HepG2 (cell line): ENCODE measurements at regions not wholly inside any gene's neighbourhood (a gene's known extent, or its start where the extent isn't known, plus 50 kb on each side); places are given as distances from the start of the nearest gene placed in this dataset.

Experiments used
- ATAC-seq: fragments of 200-7000 bp; cut with Tn5 transposase; 3 replicates; pipeline ENCODE4 v1.9.1; 2020; ENCODE audit warnings: mild to moderate bottlenecking, moderate library complexity
- BruUV-seq: library from RNA; stranded (reverse); fragments of 400-500 nt; replicated peaks from 2 replicates; lab custom pipeline; 2021; lab: Mats Ljungman, UMichigan
- CTCF ChIA-PET: fragments of 300-600 bp; formaldehyde crosslinking; extraction: SDS; loops from one replicate; lab custom pipeline; 2021; ENCODE audit warnings: low total read pairs, inconsistent platforms, low intra/inter-chr PET ratio; lab: Yijun Ruan, JAX
- POLR2A ChIA-PET: fragments of 350-600 bp; sonication (Branson Sonifier 250); formaldehyde crosslinking; loops from one replicate; lab custom pipeline; 2020; ENCODE audit warnings: antibody characterized with exemption, inconsistent platforms; lab: Yijun Ruan, JAX
- DNase-seq: peaks from one replicate; pipeline ENCODE4 v3.0.0-alpha.2; 2015; ENCODE audit warnings: low spot score
- FAIRE-seq: peaks from 3 replicates; lab custom pipeline; 2011; peaks lifted over from hg19 to GRCh38; lab: Jason Lieb, UNC
- H2AFZ ChIP-seq: one replicate; pipeline ENCODE4 v1.6.1; 2011; ENCODE audit warnings: low read length, inconsistent platforms
- H3K27ac ChIP-seq: fragments of 300-600 bp; 3 replicates; pipeline ENCODE4 v1.8.0; 2011; ENCODE audit warnings: mixed run types, mild to moderate bottlenecking, mixed read lengths, low read length, inconsistent platforms; ENCODE audit not compliant: insufficient read depth; ENCODE audit errors: extremely low read length
- H3K27me3 ChIP-seq, 2 experiments: fragments of 200-600 bp in 1 of 2; 2 replicates in 1 of 2; 3 replicates in 1 of 2; pipeline versions ENCODE4 v1.6.0 to v1.8.0; 2011; ENCODE audit warnings: low read length in 2 of 2, mild to moderate bottlenecking in 2 of 2, moderate library complexity in 2 of 2, inconsistent platforms in 1 of 2; ENCODE audit not compliant: insufficient read depth in 2 of 2, control insufficient read depth in 1 of 2
- H3K36me3 ChIP-seq, 2 experiments: fragments of 200-600 bp in 1 of 2; replicated peaks in 1 of 2; 2 replicates in 1 of 2; 3 replicates in 1 of 2; pipeline versions ENCODE4 v1.5.1 to v1.8.0; 2011; ENCODE audit warnings: low read length in 2 of 2, inconsistent platforms in 1 of 2; ENCODE audit not compliant: insufficient read depth in 2 of 2, control insufficient read depth in 1 of 2
- H3K4me1 ChIP-seq: 2 replicates; pipeline ENCODE4 v1.5.1; 2012; ENCODE audit warnings: low read length, inconsistent platforms; ENCODE audit not compliant: insufficient read depth
- H3K4me2 ChIP-seq: 2 replicates; pipeline ENCODE4 v1.6.0; 2011; ENCODE audit warnings: low read depth, low read length, inconsistent platforms
- H3K4me3 ChIP-seq, 3 experiments: fragments of 200-600 bp in 1 of 3; sonication (generic), shearing (Covaris generic) in 1 of 3; replicated peaks in 1 of 3; 2 replicates each; pipeline ENCODE4 v1.5.1; 2011 to 2016; ENCODE audit warnings: low read length in 3 of 3, inconsistent platforms in 2 of 3, low read depth in 2 of 3, mild to moderate bottlenecking in 2 of 3, control low read depth in 1 of 3, mixed read lengths in 1 of 3; ENCODE audit not compliant: insufficient read depth in 1 of 3
- H3K79me2 ChIP-seq: one replicate; pipeline ENCODE4 v1.6.1; 2011; ENCODE audit warnings: low read length, inconsistent platforms; ENCODE audit not compliant: insufficient read depth
- H3K9ac ChIP-seq: 2 replicates; pipeline ENCODE4 v1.6.0; 2011; ENCODE audit warnings: mild to moderate bottlenecking, low read depth, low read length, inconsistent platforms; ENCODE audit not compliant: insufficient read depth
- H3K9me3 ChIP-seq: 2 replicates; pipeline ENCODE4 v1.5.1; 2012; ENCODE audit warnings: mild to moderate bottlenecking, low read length
- H4K20me1 ChIP-seq: 2 replicates; pipeline ENCODE4 v1.6.0; 2011; ENCODE audit warnings: inconsistent platforms, mild to moderate bottlenecking, low read length, moderate library complexity; ENCODE audit not compliant: insufficient read depth
- CREB3 ChIP-seq: sonication (generic); formaldehyde crosslinking; IDR thresholded peaks from 2 replicates; pipeline ENCODE4 v1.5.0; 2020; ENCODE audit warnings: missing genetic modification reagents
- GRHL1 ChIP-seq: sonication (generic); formaldehyde crosslinking; conservative IDR thresholded peaks from 2 replicates; pipeline ENCODE4 v1.8.0; 2022; ENCODE audit warnings: missing genetic modification reagents
- HMG20B ChIP-seq: conservative IDR thresholded peaks from 2 replicates; pipeline ENCODE4 v1.6.1; 2016; ENCODE audit warnings: missing genetic modification reagents, missing compliant biosample characterization
- PRDM15 ChIP-seq: sonication (generic); formaldehyde crosslinking; IDR thresholded peaks from 2 replicates; pipeline ENCODE4 v1.4.0; 2020; ENCODE audit warnings: missing genetic modification reagents
- SNAI1 ChIP-seq: sonication (generic); formaldehyde crosslinking; IDR thresholded peaks from 2 replicates; pipeline ENCODE4 v1.5.0; 2020; ENCODE audit warnings: mild to moderate bottlenecking, missing genetic modification reagents, borderline replicate concordance
- TAF15 ChIP-seq: fragments of 200-400 bp; formaldehyde crosslinking; IDR thresholded peaks from one replicate; pipeline ENCODE4 v1.6.1; 2018; ENCODE audit warnings: mild to moderate bottlenecking, low read depth, low read length; ENCODE audit not compliant: poor library complexity, severe bottlenecking
- TEF ChIP-seq: sonication (generic); formaldehyde crosslinking; IDR thresholded peaks from 2 replicates; pipeline ENCODE4 v1.5.0; 2020; ENCODE audit warnings: missing genetic modification reagents
- U2AF1 ChIP-seq: fragments of 200-400 bp; formaldehyde crosslinking; optimal IDR thresholded peaks from 2 replicates; pipeline ENCODE3; 2017; ENCODE audit warnings: mild to moderate bottlenecking, low read depth, low read length
- ZBTB34 ChIP-seq: sonication (generic); formaldehyde crosslinking; IDR thresholded peaks from 2 replicates; pipeline ENCODE4 v1.8.0; 2022; ENCODE audit warnings: mild to moderate bottlenecking, missing genetic modification reagents
- ZNF652 ChIP-seq: IDR thresholded peaks from 2 replicates; pipeline ENCODE4 v1.6.1; 2016; ENCODE audit warnings: low read depth, borderline replicate concordance
- WGBS: methylation state at CpG from one replicate; pipeline ENCODE4 v1.1.6; 2017; ENCODE audit warnings: low lambda C conversion rate; 5-methylcytosine and 5-hydroxymethylcytosine counted together
- in situ Hi-C: cut with HindIII; loops from 2 replicates; pipeline ENCODE4 v1.10.0; 2017; ENCODE audit warnings: low pct_unique_long_range_greater_than_20kb; ENCODE audit not compliant: extremely low pct_ligation_motif_present
- intact Hi-C: fragments of 100-400 bp; cut with micrococcal nuclease; formaldehyde crosslinking; loops from one replicate; pipeline ENCODE4 v1.10.0; 2022; ENCODE audit not compliant: unreplicated experiment

- TF ChIP-seq ZNF652 (no peak), ZBTB34 (CRISPR knock-in tag) (no peak), HMG20B (CRISPR knock-in tag) (no peak), TEF (CRISPR knock-in tag) (no peak), GRHL1 (CRISPR knock-in tag) (no peak), SNAI1 (CRISPR knock-in tag) (no peak), CREB3 (no peak)
Measured at GRCh38 chr1:60896701-60897363, 185.5 kb upstream of the NFIA start (continued).

GRCh38 chr1:60895701-60896100, 186.7 kb upstream of the NFIA start:
- BruUV-seq: no TSS peak
- H3K79me2 ChIP-seq: no peaks in the 10 kb centered on the region
- ATAC-seq: no peak
- in situ Hi-C loops: no loop called here
- no peaks in the 10 kb centered on the region for H3K4me1 ChIP-seq
- H4K20me1 ChIP-seq: no peaks in the 10 kb centered on the region
- ChIA-PET CTCF (no interaction called here), POLR2A (no interaction called here)
- 31% methylated on average over 3 of the region's 3 CpGs for WGBS
- intact Hi-C loops: no loop called here
- no peak overlapping the region for H3K4me3 ChIP-seq
- no peak for DNase-seq
- H3K36me3 ChIP-seq: no peaks in the 10 kb centered on the region
- no peaks in the 10 kb centered on the region for H3K9me3 ChIP-seq
- TF ChIP-seq TAF15 (no peak), PRDM15 (CRISPR knock-in tag) (no peak), U2AF1 (no peak)
- no peak overlapping the region for H2AFZ ChIP-seq
- H3K27me3 ChIP-seq: peaks cover 0 to 14% of the 10 kb centered on the region in 2 experiments; a peak in 2 of 5 replicates
- H3K9ac ChIP-seq: no peak overlapping the region
- no peak for FAIRE-seq
- no peak overlapping the region for H3K27ac ChIP-seq
- no peak overlapping the region for H3K4me2 ChIP-seq
